Erythroblast (primary cell): ENCODE measurements at regions not wholly inside any gene's neighbourhood (a gene's known extent, or its start where the extent isn't known, plus 50 kb on each side); places are given as distances from the start of the nearest gene placed in this dataset.

ENCODE experiments used
- DNase-seq, 2 experiments: peaks; one replicate each; lab custom pipeline; 2025; lab: John Stamatoyannopoulos, UW
- GATA1 ChIP-seq: IDR thresholded peaks from 2 replicates; pipeline ENCODE4 v1.6.1; 2011; ENCODE audit warnings: low read depth, mild to moderate bottlenecking, control low read depth, low read length, moderate library complexity
- POLR2A ChIP-seq: IDR thresholded peaks from 2 replicates; pipeline ENCODE4 v1.6.1; 2011; ENCODE audit warnings: mild to moderate bottlenecking, low read length

DNA sequence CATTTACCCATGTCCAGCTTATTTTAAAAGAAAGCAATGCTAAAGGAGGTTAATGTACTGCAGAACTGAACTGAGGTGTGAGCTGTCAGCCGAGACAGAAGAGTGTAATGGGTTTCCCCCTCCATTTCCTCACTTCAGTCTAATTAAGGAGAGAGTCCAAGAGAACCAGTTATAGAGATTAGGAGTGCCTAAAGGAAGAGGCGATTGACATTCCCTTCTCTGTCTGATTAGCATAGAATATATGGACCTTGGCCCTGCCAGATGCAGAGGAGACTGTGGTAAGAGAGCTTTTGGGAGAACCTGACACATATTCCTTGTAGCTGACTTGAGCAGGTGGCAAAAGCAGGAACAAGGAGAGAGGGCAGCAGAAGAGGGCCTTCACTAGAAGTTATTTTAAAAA is 137.5 kb upstream of the INPP4B start:
- no peak for DNase-seq
- TF ChIP-seq GATA1 (no peak), POLR2A (no peak)

DNA sequence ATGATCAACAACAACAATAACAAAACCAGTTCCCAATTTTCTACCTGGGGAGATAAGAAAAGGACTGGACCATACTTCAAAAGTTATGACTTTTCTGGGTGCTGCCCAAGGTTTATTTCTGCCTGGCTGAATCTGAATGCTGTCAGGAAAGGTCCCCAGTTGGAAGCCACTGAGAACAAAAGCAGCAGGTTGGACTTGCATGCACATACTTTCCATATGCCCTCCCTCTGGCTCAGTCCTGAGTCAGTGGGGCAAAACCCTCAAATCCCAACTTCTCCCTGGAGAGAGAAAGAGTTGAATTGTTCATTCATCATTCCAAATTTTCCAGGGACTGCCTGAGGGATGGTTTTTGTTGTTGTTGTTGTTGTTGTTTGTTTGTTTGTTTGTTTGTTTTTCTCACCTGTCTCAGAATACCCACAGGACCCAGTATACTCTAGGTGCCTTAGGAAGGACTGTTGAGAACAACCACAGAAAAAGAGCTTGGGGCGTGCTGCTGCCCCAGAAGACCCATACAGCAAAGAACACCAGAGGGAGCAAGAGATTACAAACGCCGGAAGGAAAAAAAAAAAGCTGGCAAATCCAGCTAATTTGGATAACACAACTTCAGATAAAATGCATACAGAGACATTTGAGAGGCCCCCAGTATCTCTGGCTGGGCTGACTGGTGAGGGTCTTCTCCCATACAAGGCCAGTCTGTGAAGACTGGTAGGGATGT is 138.9 kb upstream of the INPP4B start:
- DNase-seq: peak; percentile 2 to 13
- TF ChIP-seq POLR2A: no peak
- no peak for TF ChIP-seq GATA1

DNA sequence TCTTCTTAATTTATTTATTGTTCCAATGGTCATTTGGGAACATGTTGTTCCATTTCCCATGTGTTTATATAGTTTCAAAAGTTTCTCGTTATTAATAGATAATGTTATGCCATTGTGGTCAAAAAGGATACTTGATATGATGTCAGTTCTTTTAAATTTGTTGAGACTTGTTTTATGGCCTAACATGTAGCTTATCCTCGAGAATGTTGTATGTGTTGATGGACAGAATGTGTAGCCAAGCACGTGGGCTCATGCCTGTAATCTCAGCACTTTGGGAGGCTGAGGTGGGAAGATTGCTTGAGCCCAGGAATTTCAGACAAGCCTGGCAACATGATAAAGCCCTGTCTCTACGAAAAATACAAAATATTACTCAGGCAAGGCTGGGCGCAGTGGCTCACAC is 168.5 kb upstream of the USP38 start:
- TF ChIP-seq POLR2A (no peak), GATA1 (no peak)
- no peak for DNase-seq

DNA sequence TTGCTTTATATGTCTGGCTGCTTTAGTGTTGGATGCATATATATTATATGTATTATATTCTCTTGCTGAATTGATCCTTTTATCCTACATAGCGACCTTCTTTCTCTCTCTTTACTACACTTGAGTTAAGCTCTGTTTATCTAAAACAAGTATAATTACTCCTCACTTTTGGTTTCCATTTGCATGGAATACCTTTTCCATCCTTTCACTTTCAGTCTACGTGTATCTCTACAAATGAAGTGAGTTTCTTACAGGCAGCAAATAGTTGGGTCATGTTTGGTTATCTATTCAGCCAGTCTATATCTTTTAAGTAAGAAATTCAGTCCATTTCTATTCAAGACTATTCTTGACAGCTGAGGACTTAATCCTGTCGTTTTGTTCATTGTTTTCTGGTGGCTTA is 167.5 kb upstream of the USP38 start:
- no peak for DNase-seq
- TF ChIP-seq POLR2A: no peak
- TF ChIP-seq GATA1: no peak

DNA sequence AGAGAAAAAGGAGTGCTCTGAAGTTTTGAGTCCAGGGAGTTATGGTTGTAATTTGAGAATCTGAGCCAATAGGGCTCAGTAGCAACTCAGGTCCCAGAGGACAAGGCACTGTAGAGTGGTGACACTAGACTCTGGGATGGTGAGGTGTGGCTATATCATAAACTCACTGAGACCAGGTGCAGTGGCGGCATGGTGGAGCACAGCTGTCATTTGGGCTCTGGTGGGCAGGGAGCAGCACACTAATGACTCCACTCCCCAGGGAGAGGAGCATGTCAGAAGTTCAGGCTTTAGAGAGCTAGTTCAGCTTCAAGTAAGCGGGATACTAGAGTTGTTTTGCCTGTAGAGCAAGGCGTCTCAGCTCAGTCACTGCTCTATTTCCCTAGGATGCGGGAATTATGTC is 165.4 kb upstream of the USP38 start:
- no peak for TF ChIP-seq GATA1
- DNase-seq: no peak

DNA sequence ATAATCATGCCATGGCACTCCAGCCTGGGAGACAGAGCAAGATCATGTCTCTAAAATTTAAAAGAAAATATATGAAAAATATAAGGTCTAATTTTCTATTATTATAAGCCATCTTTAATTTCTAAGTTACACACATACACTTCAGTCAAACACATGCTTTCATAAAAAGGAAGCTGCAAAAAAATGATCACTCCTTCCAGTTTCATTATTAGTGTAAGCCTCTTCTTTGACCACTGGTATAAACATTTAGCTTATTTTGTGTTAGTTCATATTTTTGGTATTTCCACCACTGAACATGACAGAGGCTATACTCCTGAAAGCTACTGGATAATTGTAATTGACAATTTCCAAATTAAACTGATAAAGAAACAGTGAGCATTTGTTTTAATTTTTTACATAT is 163.3 kb upstream of the USP38 start:
- TF ChIP-seq POLR2A (no peak), GATA1 (no peak)
- no peak for DNase-seq

DNA sequence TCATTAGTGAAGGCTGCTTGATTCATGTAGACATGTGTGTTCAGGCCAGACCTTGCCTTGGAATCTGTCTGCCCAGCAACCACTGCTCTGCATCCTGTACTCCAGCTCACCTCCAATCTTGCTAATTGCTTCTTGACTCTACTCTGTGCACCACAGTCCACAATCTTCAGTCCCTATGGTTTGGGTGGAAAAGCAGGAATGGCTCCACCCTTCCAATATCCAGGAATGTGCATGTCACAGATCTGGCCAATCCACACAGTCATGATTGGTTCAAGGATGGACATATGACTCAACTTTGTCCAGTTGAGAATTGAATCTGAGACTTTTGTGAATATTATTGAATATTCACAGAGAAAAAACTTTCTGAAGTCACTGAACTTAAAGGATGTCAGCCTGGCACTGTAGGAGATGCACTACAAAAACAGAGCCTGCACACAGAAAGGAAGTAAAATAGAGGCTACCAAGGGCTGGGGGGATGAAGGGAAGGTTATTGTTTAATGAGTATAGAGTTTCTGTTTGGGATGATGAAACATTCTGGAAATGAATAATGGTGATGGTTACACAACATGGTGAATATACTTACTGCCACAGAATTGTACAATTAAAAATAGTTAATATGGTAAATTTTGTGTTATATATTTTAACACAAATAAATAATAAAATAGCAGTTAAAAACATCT is 161.3 kb upstream of the USP38 start:
- no peak for DNase-seq
- TF ChIP-seq POLR2A (no peak), GATA1 (no peak)

DNA sequence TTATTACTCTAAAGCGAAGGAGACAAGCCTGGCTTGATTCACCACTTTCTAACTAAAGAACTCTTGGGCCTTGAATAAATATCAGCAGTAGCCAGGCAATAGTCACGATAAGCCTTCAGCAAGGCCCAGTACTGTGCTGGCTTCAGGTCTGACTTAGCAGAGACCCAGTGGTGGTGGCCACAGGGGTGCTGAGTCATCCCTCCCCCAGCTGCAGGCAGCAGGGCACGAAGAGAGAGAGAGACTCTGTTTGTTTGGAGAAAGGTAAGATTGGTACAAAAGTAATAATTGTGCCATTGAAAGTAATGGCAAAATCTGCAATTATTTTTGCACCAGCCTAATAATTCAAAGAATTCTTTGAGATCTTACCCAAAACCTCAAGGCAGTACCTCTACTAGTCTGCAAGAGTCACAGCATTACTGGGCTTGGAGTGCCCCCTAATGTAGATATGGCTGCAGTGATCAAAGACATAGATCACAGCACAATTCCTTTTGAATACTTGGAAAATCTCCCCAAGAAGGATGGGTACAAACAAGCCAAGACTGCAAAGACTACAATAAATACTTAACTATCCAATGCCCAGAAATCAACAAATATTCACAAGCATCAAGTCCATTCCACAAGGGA is 159.5 kb upstream of the USP38 start:
- no peak for TF ChIP-seq POLR2A
- no peak for TF ChIP-seq GATA1
- peak; percentile 66 to 67 for DNase-seq

DNA sequence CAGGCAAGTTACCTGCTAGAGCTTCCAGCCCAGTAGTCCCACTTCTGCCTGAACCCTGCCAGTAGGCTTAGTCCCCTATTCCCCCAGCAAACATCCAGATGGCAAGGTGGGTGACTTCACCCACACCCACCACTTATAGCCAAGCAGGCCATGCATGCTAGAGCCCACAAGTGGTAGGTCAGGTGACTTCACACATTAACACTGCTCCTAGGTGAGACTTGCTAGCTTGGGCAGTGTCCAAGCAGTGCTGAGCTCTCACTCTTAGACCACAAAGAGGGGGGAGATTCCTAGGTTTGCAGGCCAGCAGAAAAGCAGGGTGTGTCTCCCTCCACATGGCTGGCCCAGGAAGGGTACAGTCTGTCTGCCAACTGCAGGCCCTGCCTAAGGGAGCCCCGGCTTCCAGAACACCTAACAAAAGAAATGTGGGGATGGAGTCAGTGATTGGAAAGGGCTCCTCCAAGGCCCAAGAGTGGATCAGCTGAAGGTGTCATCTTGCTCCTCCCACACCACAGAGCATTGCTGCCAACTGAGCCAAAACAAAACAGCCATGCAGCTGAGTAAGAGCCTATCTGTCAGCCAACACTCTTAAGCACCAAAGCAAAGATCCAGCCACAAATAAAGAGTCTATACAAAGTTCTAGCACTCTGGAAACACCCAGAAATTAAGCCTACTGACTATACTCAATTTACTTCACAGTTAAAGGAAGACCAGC is 158.1 kb upstream of the USP38 start:
- no peak for DNase-seq
- TF ChIP-seq POLR2A: no peak
- TF ChIP-seq GATA1: no peak

DNA sequence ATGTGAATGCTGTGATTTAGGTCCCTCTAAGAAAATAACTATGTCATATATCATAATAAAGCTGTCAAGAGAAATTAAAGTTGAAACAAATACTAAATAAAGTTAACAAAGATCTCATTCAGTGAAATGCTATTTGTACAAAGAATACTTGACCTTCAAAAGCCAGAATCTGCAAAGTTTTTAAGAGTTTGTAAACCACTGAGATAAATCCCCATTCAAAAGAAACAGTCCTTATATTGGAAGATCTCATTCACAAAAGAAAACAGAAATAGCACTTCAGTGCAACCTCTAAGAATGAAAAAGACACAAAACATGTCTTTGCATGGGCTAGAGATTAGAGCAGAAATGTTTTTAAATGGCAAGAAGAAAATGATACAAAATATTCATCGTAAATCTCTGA is 149.1 kb upstream of the USP38 start:
- DNase-seq: no peak
- TF ChIP-seq GATA1 (no peak), POLR2A (no peak)

DNA sequence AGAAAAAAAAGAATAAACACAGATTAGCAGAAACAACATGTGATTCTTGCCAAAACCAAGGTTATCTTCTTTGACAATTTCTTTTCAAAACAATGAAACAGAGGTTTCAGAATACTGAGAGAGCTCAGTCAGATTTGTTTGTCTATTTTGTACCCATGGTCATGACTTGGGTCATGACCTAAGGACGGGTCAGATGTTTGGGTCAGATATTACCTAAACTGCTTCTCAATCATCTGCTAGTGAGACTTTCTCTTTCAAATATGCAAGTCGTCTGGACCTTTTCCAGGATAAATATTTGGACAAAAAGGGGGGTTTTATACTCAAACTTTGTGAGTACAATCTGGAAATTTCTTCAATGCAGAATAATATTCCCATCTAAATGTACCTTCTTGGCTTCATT is 148.3 kb upstream of the USP38 start:
- DNase-seq: no peak
- TF ChIP-seq GATA1: no peak
- no peak for TF ChIP-seq POLR2A

DNA sequence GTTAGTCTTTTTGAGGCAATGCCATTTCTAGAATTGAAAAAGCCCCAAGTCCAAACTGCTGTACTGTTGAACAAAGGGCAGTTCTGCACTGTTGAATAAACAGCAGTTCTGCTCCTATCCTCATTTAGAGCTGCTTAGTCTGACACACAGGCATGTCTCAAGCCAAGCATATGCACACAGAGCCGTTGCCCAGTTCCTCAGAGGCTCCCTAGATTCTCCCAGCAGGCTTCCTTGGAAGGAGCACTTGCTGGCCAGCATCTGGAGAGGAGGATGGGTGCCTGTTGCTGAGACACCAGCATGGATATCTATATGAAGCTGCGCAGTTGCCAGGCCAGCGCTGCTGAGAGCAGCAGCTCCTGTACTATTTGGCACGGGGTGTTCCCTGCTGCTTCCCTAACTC is 138.3 kb upstream of the USP38 start:
- no peak for DNase-seq
- no peak for TF ChIP-seq GATA1
- TF ChIP-seq POLR2A: no peak

DNA sequence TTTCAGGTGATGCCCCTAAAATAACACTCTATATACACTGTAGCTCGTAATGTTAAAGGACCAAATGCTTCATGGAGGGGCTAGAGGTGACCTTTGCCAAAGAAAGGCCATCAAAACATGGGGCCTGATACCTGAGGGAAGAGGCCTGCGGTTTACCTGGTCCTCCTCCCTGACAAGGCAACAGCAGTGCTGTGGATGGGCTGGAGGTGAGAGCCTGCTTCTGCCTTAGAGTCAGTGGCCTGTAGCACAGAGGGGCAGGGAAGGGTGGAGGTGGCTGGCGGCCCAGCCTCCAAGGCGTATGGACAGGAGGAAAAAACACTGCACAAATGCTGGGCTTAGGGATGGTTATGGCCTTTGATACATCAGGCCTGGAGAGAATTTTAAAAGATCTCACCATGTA is 137.8 kb upstream of the USP38 start:
- DNase-seq: no peak
- no peak for TF ChIP-seq POLR2A
- TF ChIP-seq GATA1: no peak

DNA sequence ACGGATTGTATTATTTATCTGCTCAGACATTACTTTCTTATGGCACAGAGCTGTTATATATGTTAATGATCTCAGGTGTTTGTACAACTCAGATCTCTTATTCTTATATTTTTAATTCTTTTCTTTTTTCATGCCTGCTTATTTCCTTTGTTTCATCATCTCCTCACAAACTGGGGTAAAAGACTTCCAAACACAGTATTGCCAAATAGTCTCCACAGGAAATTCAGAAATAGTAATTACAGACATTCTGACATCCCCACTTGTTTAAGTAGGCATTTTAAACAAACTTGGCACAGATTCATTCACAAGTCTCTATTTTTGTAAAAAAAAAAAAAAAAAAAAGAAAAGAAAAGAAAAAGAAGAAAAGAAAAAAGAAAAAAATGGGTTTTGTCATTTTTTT is 129.7 kb upstream of the USP38 start:
- DNase-seq: no peak
- TF ChIP-seq GATA1 (no peak), POLR2A (no peak)

DNA sequence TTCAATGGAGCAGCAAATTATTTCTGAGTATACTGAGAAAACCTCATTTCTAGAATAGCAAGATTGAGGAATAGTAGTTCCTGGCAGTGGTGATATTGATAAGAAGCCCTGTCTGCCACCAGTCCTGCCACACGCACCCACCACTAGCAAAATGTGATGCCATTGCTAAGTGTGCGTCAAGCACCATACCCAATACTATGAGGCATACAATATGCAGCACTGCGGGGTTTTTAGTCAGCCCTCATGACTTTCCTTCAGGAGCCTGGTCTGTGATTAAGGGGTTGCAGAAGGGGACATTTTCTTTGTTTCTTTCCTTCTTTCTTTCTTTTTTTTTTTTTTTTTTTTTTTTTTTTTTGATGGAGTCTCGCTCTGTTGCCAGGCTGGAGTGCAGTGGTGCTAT is 128.7 kb upstream of the USP38 start:
- DNase-seq: no peak
- TF ChIP-seq POLR2A (no peak), GATA1 (no peak)
